HG03025 (cell line): ENCODE measurements at regions not wholly inside any gene's neighbourhood (a gene's known extent, or its start where the extent isn't known, plus 50 kb on each side); places are given as distances from the start of the nearest gene placed in this dataset.
A peak's percentile ranks its signal among the peaks of the same experiment; 100 is the strongest.
"Not testable (repeated sequence)": the region's sequence is repeated elsewhere in the genome, so short reads cannot be mapped to it uniquely, and the experiment has no call there.

ENCODE experiments used
- ATAC-seq: cut with Tn5 transposase; IDR thresholded peaks from one replicate; pipeline ENCODE4 v1.9.1; 2021; ENCODE audit warnings: mild to moderate bottlenecking, moderate library complexity; ENCODE audit not compliant: unreplicated experiment, low FRiP score

DNA sequence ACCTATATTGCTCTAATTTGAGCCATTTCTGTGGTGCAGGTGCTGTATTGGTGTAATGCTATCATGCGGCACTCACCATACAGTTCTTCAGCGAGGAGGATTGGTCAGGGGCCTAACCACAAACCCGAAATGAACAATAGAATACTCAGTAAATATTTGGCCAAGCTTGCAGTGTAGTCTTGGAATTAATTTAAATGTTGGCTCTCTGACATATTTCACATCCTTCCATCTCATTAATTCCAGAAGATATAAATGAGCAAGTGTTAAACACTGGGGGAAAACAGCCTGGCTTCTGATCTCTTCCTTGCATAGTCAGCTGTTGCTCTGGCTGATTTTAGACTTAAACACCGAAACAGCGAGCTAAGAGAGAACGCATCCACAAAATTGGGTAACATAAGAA, 663.1 kb upstream of the GHITM start:
- ATAC-seq: no peak

- ATAC-seq: no peak
Observed at GRCh38 chr10:83489161-83489560, 650.1 kb upstream of the GHITM start.

DNA sequence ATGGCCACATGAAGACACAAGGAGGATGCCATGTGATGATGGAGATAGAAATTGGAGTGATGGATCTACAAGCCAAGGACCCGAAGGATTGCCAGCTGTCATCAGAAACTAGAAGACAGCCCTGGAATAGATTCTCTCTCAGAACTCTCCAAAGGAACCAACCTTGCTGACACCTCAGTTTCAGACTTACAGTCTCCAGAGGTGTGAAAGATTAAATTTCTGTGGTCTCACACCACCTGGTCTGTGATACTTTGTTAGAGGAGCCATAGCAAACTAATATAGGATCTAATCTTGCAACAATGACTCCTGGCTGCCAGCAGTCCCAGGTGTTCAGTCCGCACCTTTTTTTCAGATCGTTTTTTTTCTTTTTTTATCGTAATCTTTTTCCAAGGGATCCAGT, 647.3 kb upstream of the GHITM start:
- no peak for ATAC-seq

DNA sequence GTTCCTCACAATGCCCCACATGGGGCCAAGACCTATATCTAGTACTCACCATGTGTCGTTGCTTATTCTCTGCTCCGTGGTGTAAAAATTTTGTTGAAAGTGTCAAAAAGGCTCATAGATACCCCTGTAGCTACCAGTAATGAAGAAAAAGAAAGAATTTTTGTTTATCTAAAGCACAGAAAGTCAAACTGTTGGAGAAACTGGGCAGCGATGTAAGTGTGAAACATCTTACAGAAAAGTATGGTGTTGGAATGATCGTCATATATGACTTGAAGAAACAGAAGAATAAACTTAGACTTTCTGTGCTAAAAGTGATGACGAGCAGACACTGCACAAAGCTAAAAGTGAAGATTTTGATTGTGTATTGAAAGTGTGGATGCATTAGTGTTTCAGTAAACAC, 626.6 kb upstream of the GHITM start:
- no peak for ATAC-seq

DNA sequence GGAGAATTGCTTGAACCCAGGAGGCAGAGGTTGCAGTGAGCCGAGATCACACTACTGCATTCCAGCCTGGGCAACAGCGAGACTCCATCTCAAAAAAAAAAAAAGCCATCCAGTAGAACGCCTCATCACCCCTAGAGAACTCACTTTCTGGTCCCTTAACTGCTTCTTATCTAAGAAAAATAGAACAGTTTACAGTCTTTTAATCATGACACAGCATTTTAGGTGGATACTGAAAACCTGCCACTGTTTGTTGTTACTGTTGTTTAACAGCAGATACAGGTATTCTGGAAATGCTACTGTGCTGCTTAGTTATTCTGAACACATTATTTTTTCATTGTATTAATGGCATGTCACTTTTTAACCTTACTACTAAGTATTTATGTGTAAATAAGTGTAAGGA, 624.3 kb upstream of the GHITM start:
- no peak for ATAC-seq

- no peak for ATAC-seq
Observed at GRCh38 chr10:83516788-83517187, 622.5 kb upstream of the GHITM start.

GRCh38 chr10:83517456-83517855, 621.9 kb upstream of the GHITM start:
- ATAC-seq: no peak

GRCh38 chr10:83518779-83519178, 620.5 kb upstream of the GHITM start:
- ATAC-seq: no peak

- not testable (repeated sequence) for ATAC-seq
Observed at GRCh38 chr10:83520386-83520785, 618.9 kb upstream of the GHITM start.

GRCh38 chr10:83522456-83522855, 616.9 kb upstream of the GHITM start:
- ATAC-seq: no peak

DNA sequence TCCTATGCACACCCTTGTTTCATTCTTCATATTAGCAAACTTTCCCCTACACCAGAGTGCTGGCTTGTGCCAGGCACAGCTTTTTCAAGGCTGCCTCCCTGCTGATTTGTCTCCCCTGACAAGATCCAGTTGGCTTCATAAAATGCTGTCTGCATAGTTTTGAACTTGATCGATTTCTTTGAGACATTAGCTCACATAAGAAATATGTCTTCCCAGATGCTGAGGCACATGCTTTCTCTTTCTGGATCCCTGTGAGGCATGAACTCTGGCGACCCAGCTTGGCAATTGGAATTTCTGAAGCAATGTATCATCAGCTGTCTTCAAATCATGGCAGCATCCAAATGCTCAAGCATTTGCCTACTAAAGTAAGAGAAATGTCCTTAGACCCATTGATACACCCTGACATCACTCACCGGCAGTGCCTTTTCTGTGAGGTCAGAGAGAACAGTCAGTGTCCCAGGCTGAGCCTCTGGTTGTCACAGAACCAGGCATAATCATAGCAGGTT, 616.4 kb upstream of the GHITM start:
- no peak for ATAC-seq

GRCh38 chr10:83527934-83528333, 611.4 kb upstream of the GHITM start:
- ATAC-seq: no peak

GRCh38 chr10:83533290-83533689, 606.0 kb upstream of the GHITM start:
- peak; percentile 76 for ATAC-seq

GRCh38 chr10:83536426-83536825, 602.9 kb upstream of the GHITM start:
- no peak for ATAC-seq

DNA sequence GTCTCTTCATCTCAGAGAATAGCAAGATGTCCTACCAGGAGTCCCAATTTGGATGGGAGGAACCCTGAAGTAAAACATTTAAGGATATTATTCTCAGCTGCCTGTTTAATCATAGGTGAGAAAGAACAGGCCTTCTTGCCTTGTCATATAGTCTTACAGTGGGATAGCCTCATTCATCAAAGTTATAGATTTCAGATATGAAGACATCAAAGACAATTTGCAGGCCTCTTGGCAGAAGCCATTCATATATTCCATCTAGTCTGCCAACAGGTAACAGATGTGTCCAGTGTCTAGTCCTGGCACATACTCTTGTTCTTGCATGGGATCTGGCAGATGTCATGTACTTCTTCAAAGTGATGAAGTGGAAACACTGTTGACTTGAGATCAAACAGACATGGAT, 601.3 kb upstream of the GHITM start:
- ATAC-seq: no peak

GRCh38 chr10:83539528-83540308, 599.6 kb upstream of the GHITM start:
- ATAC-seq: peak; percentile 65

DNA sequence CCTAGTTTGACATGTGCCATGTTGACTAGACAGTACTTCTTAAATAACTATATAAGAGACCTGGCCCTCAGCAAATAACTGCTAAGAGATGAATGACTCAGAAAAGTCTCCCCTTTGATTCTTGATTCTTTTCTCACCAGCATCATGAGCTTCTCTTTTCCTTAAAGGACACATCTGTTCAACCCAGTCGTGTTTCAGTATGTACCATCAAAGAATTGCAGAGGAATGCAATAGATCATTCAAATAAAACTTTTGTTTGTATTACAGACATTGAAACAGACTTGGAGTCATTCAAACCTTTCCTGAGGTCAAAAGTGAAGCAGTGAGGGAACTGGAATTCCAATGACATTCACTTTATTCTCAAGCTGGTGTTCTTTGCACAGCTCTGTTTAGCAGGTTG, 598.3 kb upstream of the GHITM start:
- no peak for ATAC-seq

- ATAC-seq: peak; percentile 54
Observed at GRCh38 chr10:83542774-83543411, 596.4 kb upstream of the GHITM start.

- no peak for ATAC-seq
Observed at GRCh38 chr10:83543691-83544462, 595.4 kb upstream of the GHITM start.

GRCh38 chr10:83545901-83546391, 593.4 kb upstream of the GHITM start:
- no peak for ATAC-seq

DNA sequence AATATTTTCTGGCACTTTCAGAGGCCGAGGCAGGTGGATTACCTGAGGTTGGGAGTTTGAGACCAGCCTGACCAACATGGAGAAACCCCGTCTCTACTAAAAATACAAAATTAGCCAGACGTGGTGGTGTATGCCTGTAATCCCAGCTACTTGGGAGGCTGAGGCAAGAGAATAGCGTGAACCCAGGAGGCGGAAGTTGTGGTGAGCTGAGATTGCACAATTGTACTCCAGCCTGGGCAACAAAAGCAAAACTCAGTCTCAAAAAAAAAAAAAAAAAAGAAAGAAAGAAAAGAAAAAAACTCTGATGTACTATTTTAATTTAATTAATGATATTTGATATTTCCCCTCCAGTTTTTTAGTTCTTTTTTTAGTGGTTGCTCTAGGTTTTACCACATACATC, 588.1 kb upstream of the GHITM start:
- ATAC-seq: not testable (repeated sequence)
